Activated CD8-positive, alpha-beta T cell treated with anti-CD3 and anti-CD28 coated beads for 36 hours (primary cell): ENCODE measurements at regions not wholly inside any gene's neighbourhood (a gene's known extent, or its start where the extent isn't known, plus 50 kb on each side); places are given as distances from the start of the nearest gene placed in this dataset.

Source experiments
- ATAC-seq: fragments of 200-7000 bp; cut with Tn5 transposase; one replicate; pipeline ENCODE4 v1.10.0; 2021; ENCODE audit warnings: mild to moderate bottlenecking, moderate library complexity
- CTCF ChIA-PET: fragments of 350-600 bp; sonication (Branson Sonifier 250); formaldehyde crosslinking; loops from one replicate; lab custom pipeline; 2021; ENCODE audit warnings: antibody characterized with exemption; lab: Charles Lee
- POLR2A ChIA-PET: fragments of 350-600 bp; sonication (Branson Sonifier 250); formaldehyde crosslinking; loops from one replicate; lab custom pipeline; 2021; ENCODE audit warnings: antibody characterized with exemption; lab: Charles Lee
- DNase-seq: peaks from one replicate; pipeline ENCODE4 v3.0.0-alpha.2; 2020
- H3K27ac Mint-ChIP-seq: one replicate; pipeline ENCODE4 v1.8.0; 2021; ENCODE audit warnings: mild to moderate bottlenecking, mixed read lengths
- H3K27me3 Mint-ChIP-seq: one replicate; pipeline ENCODE4 v1.8.0; 2021; ENCODE audit warnings: mixed read lengths
- H3K36me3 Mint-ChIP-seq: one replicate; pipeline ENCODE4 v1.8.0; 2021; ENCODE audit warnings: low read depth, mixed read lengths
- H3K4me1 Mint-ChIP-seq: one replicate; pipeline ENCODE4 v1.8.0; 2021; ENCODE audit warnings: low read depth, mixed read lengths
- H3K4me3 Mint-ChIP-seq: one replicate; pipeline ENCODE4 v1.8.0; 2021; ENCODE audit warnings: mild to moderate bottlenecking, moderate library complexity, mixed read lengths
- H3K9me3 Mint-ChIP-seq: one replicate; pipeline ENCODE4 v1.8.0; 2021; ENCODE audit warnings: mixed read lengths
- CTCF ChIP-seq: fragments of 200-600 bp; IDR thresholded peaks from one replicate; pipeline ENCODE4 v1.8.0; 2022; ENCODE audit warnings: antibody characterized with exemption, mild to moderate bottlenecking
- intact Hi-C: fragments of 100-400 bp; cut with micrococcal nuclease; formaldehyde crosslinking; loops from one replicate; pipeline ENCODE4 v1.10.0; 2022

- no peaks in the 10 kb centered on the region for H3K4me1 Mint-ChIP-seq
Observed at GRCh38 chr7:68984306-68984705, 614.0 kb upstream of the AUTS2 start.

GRCh38 chr7:68994841-68995240, 603.4 kb upstream of the AUTS2 start:
- Mint-ChIP-seq H3K4me1 (no peaks in the 10 kb centered on the region), H3K36me3 (no peaks in the 10 kb centered on the region), H3K27ac (no peak overlapping the region), H3K4me3 (no peak overlapping the region), H3K9me3 (peaks cover 5% of the 10 kb centered on the region), H3K27me3 (no peaks in the 10 kb centered on the region)
- ChIA-PET CTCF (no interaction called here), POLR2A (no interaction called here)
- ATAC-seq = no peak
- TF ChIP-seq CTCF = no peak
- DNase-seq = no peak
- intact Hi-C loops = no loop called here

More at GRCh38 chr7:68984306-68984705, 614.0 kb upstream of the AUTS2 start:
- Mint-ChIP-seq H3K27me3 (no peaks in the 10 kb centered on the region), H3K4me3 (no peak overlapping the region), H3K9me3 (peaks cover 14% of the 10 kb centered on the region), H3K27ac (no peak overlapping the region), H3K36me3 (no peaks in the 10 kb centered on the region)
- intact Hi-C loops = no loop called here
- ChIA-PET POLR2A (no interaction called here), CTCF (no interaction called here)
- no peak for ATAC-seq
- no peak for DNase-seq
- TF ChIP-seq CTCF = no peak

- peaks cover 1% of the 10 kb centered on the region for H3K36me3 Mint-ChIP-seq
- intact Hi-C loops = no loop called here
- POLR2A ChIA-PET = no interaction called here
Observed at GRCh38 chr7:68998136-68998535, 600.1 kb upstream of the AUTS2 start.

DNA sequence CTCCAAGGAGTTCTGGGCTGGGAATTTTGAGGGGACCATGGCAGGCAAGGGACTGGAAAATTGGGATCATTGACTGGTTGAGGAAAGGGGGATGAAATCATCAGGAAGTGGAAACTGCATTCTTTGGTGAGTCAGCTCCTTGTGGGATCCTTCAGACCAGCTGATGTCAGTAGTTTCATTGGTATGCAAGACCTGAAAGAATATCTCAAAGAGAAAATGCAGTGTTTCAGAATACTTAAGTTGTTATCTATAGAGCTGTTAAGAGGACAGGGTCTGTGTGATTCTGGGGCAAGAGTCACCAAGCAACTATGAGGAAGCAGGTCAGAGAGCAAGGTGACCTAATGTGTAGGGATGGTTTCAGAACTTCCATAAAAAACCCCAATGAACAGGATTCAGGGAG, 595.9 kb upstream of the AUTS2 start:
- ChIA-PET POLR2A (no interaction called here), CTCF (interaction anchor here (0.6 kb wide), 1 partner anchor 343 kb away, joined by 3 read pairs; no protein-coding TSS in a partner anchor)
- Mint-ChIP-seq H3K27ac (no peak overlapping the region), H3K27me3 (no peaks in the 10 kb centered on the region), H3K4me3 (no peak overlapping the region), H3K9me3 (peaks cover 30% of the 10 kb centered on the region), H3K36me3 (peaks cover 1% of the 10 kb centered on the region), H3K4me1 (no peaks in the 10 kb centered on the region)
- DNase-seq = no peak
- intact Hi-C loops = no loop called here
- TF ChIP-seq CTCF = no peak
- ATAC-seq = no peak

More at GRCh38 chr7:68998136-68998535, 600.1 kb upstream of the AUTS2 start:
- Mint-ChIP-seq H3K4me1 (no peaks in the 10 kb centered on the region), H3K4me3 (no peak overlapping the region), H3K27ac (no peak overlapping the region), H3K9me3 (peaks cover 27% of the 10 kb centered on the region), H3K27me3 (no peaks in the 10 kb centered on the region)
- DNase-seq = no peak
- CTCF ChIA-PET = no interaction called here
- ATAC-seq = no peak
- TF ChIP-seq CTCF = no peak

DNA sequence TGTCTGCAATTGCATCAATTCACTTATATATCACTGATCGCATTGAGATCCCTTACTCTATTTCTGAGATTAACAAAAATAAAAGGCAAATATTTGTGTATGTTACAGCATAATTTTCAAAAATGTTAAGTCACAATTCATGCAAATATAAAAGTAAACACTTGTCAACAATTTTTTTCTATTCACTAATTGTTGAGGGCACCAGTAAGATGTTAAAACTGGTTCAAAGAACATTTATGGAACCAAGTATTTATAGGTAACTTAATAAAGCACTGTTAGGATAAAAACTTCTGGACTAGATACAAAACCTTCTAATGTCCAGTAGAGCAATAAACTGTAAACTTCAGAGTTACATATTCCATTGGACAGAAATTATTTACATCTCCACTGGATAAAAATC, 586.1 kb upstream of the AUTS2 start:
- no peak for TF ChIP-seq CTCF
- Mint-ChIP-seq H3K4me3 (no peak overlapping the region), H3K27me3 (no peaks in the 10 kb centered on the region), H3K36me3 (no peaks in the 10 kb centered on the region), H3K4me1 (no peaks in the 10 kb centered on the region), H3K27ac (no peak overlapping the region), H3K9me3 (peaks cover 11% of the 10 kb centered on the region)
- ChIA-PET CTCF (interaction anchor here (0.9 kb wide), 1 partner anchor 31 kb away, joined by 3 read pairs; no protein-coding TSS in a partner anchor), POLR2A (no interaction called here)
- DNase-seq (no peak), ATAC-seq (no peak)
- intact Hi-C loops = no loop called here
